Erythroblast (primary cell): ENCODE measurements at regions not wholly inside any gene's neighbourhood (a gene's known extent, or its start where the extent isn't known, plus 50 kb on each side); places are given as distances from the start of the nearest gene placed in this dataset.

Source experiments
- GATA1 ChIP-seq: IDR thresholded peaks from 2 replicates; pipeline ENCODE4 v1.6.1; 2011; ENCODE audit warnings: low read depth, mild to moderate bottlenecking, control low read depth, low read length, moderate library complexity
- POLR2A ChIP-seq: IDR thresholded peaks from 2 replicates; pipeline ENCODE4 v1.6.1; 2011; ENCODE audit warnings: mild to moderate bottlenecking, low read length

DNA sequence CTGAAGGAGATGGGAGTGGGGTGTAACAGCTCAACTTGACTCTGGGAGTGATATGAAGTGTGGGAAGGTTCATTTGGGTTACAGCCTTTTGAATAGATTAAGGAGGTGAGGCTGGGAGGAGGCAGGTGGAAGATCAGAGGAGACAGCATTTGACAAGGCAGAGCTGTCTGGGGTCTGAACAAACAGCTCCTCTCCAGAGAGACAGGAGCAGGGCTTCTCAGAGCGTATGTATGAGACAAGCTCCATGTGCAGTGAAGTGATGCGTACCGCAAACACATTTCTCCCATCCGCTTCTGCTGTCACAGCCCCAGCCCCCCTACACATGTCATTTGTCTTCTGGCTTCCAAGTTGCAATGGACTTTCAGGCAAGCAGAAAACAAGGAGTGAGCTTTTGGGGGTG is 137.1 kb upstream of the E2F8 start:
- TF ChIP-seq POLR2A (no peak), GATA1 (no peak)
